ENCODE measurements at regions not wholly inside any gene's neighbourhood (a gene's known extent, or its start where the extent isn't known, plus 50 kb on each side); places are given as distances from the start of the nearest gene placed in this dataset.

DNA sequence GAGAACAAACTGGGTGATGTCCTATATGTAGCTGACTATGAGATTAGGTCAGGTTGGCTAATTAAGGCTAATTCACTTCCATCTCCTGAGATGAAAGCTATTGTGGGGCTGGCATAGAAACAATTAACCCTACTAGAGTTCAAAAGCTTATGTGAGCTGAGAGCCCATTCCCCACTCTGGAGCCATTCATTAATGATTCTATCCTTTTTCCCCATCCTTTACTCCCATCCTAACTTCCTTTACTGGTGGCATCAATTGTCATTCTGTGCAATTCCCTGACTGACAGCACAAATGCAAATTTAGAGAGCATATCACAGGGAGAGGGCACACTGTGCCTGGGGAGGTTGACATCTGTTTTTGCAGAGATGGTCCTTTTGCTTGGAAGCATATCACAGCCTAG, 103.9 kb downstream of the URB2 start (continued):
- TF ChIP-seq SIN3A (conservative IDR thresholded peaks at IDR 0.05 in 1 of 2, IDR thresholded peaks at IDR 0.05 in 1 of 2; ENCODE audit: low read depth in 1 of 2, low read length in 2 of 2) (no peak), BACH1 (IDR thresholded peaks at IDR 0.05; ENCODE audit: low read length) (no peak), MAFK (IDR thresholded peaks at IDR 0.05; ENCODE audit: low read depth, low read length) (no peak), TAF7 (optimal IDR thresholded peaks at IDR 0.05; ENCODE audit: borderline replicate concordance, low read depth, low read length) (no peak), NRF1 (IDR thresholded peaks at IDR 0.05; ENCODE audit: low read depth, low read length) (no peak), POU5F1 (IDR thresholded peaks at IDR 0.05; ENCODE audit: low read depth, low read length) (no peak)
